ENCODE measurements at regions not wholly inside any gene's neighbourhood (a gene's known extent, or its start where the extent isn't known, plus 50 kb on each side); places are given as distances from the start of the nearest gene placed in this dataset.

DNA sequence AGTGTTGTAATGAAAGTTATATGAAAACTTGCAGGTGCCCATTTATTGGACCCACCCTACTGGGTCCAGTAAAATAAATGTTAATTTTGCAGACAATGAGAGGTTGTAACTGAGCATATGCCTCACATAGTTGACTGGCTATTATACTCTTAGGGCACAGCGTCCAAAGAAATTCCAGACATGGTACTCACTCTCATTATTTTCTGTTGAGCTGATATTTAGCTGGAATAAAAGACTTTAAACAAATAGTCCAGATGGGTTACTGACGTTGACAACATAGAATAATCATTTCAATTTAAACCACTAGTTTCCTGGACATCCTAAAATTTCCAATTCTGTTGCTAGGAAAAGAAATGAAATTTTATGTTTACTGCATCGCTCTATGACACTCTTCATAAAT is 174.5 kb downstream of the ZNF365 start:
- no peak overlapping the region for H3K4me3 ChIP-seq (ENCODE audit: low read depth in 2 of 2, low read length in 1 of 2)
- H3K9me2 ChIP-seq = no peaks in the 10 kb centered on the region
- H3K27ac ChIP-seq (ENCODE audit: low read depth in 2 of 2, low read length in 1 of 2) = no peak overlapping the region
- ChIA-PET CTCF (no interaction called here), POLR2A (no interaction called here)
- no peak for TF ChIP-seq RCOR1 (IDR thresholded peaks at IDR 0.05; ENCODE audit: low read length)
- no peak for TF ChIP-seq IRF3 (IDR thresholded peaks at IDR 0.05; ENCODE audit: low read depth, low read length)
- TF ChIP-seq, protein P1, sequence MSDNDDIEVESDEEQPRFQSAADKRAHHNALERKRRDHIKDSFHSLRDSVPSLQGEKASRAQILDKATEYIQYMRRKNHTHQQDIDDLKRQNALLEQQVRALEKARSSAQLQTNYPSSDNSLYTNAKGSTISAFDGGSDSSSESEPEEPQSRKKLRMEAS (IDR thresholded peaks at IDR 0.05; ENCODE audit: low read depth) = no peak
- no peak for TF ChIP-seq MEF2A (IDR thresholded peaks at IDR 0.05; ENCODE audit: borderline replicate concordance, low read depth)
- TF ChIP-seq FOXJ3 (CRISPR knock-in tag; IDR thresholded peaks at IDR 0.05) = no peak
- TF ChIP-seq EZH2phosphoT487 (IDR thresholded peaks at IDR 0.05; ENCODE audit: borderline replicate concordance, low read depth) = no peak
- TF ChIP-seq CHD2 (IDR thresholded peaks at IDR 0.05; ENCODE audit: low read length, partially characterized antibody) = no peak
- TF ChIP-seq, protein P2, sequence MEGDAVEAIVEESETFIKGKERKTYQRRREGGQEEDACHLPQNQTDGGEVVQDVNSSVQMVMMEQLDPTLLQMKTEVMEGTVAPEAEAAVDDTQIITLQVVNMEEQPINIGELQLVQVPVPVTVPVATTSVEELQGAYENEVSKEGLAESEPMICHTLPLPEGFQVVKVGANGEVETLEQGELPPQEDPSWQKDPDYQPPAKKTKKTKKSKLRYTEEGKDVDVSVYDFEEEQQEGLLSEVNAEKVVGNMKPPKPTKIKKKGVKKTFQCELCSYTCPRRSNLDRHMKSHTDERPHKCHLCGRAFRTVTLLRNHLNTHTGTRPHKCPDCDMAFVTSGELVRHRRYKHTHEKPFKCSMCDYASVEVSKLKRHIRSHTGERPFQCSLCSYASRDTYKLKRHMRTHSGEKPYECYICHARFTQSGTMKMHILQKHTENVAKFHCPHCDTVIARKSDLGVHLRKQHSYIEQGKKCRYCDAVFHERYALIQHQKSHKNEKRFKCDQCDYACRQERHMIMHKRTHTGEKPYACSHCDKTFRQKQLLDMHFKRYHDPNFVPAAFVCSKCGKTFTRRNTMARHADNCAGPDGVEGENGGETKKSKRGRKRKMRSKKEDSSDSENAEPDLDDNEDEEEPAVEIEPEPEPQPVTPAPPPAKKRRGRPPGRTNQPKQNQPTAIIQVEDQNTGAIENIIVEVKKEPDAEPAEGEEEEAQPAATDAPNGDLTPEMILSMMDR (IDR thresholded peaks at IDR 0.05) = no peak
- TF ChIP-seq JUND (IDR thresholded peaks at IDR 0.05) = no peak
- no peak for TF ChIP-seq GATA2 (CRISPR knock-in tag; IDR thresholded peaks at IDR 0.05)
- no peak for TF ChIP-seq POLR2AphosphoS5 (IDR thresholded peaks at IDR 0.05; ENCODE audit: low read depth, low read length)
- no peak for TF ChIP-seq RAD21 (IDR thresholded peaks at IDR 0.05; ENCODE audit: low read length)
- no peak for TF ChIP-seq SMC3 (IDR thresholded peaks at IDR 0.05; ENCODE audit: low read depth, low read length)
- no peak for TF ChIP-seq SIN3A (IDR thresholded peaks at IDR 0.05; ENCODE audit: borderline replicate concordance, low read depth, low read length)
- TF ChIP-seq TAF1 (IDR thresholded peaks at IDR 0.05; ENCODE audit: borderline replicate concordance, low read depth, low read length) = no peak
- no peaks in the 10 kb centered on the region for H3F3A ChIP-seq (replicated peaks; ENCODE audit: insufficient read depth)
- H3K79me2 ChIP-seq (ENCODE audit: insufficient read depth) = no peaks in the 10 kb centered on the region
- H3K4me2 ChIP-seq = no peak overlapping the region
- no peak for DNase-seq
- no peaks in the 10 kb centered on the region for H4K20me1 ChIP-seq (ENCODE audit: insufficient read depth)
- no peak overlapping the region for H3K9ac ChIP-seq
- H3K9me3 ChIP-seq = no peaks in the 10 kb centered on the region
- no peaks in the 10 kb centered on the region for H3K4me1 ChIP-seq (ENCODE audit: control insufficient read depth in 1 of 2, insufficient read depth in 2 of 2, low read depth in 1 of 2, low read length in 1 of 2)
- no peaks in the 10 kb centered on the region for H3K36me3 ChIP-seq (replicated peaks in 1 of 2; ENCODE audit: control insufficient read depth in 1 of 2, insufficient read depth in 2 of 2, low read length in 1 of 2)
- 43% methylated on average over 3 of the region's 3 CpGs for WGBS (ENCODE audit: low lambda C conversion rate)
- no peaks in the 10 kb centered on the region for H3K27me3 ChIP-seq (ENCODE audit: insufficient read depth)
- no peak overlapping the region for H2AFZ ChIP-seq (ENCODE audit: low read depth)

GRCh38 chr10:62550173-62550572 is 176.0 kb downstream of the ZNF365 start:
- no peaks in the 10 kb centered on the region for H4K20me1 ChIP-seq (ENCODE audit: insufficient read depth)
- no peak overlapping the region for H3K27ac ChIP-seq (ENCODE audit: low read depth in 2 of 2, low read length in 1 of 2)
- no peaks in the 10 kb centered on the region for H3K9me3 ChIP-seq
- H3K4me1 ChIP-seq (ENCODE audit: control insufficient read depth in 1 of 2, insufficient read depth in 2 of 2, low read depth in 1 of 2, low read length in 1 of 2) = no peaks in the 10 kb centered on the region; a peak in 1 of 4 replicates
- POLR2A ChIA-PET = no interaction called here
- no peak overlapping the region for H2AFZ ChIP-seq (ENCODE audit: low read depth)
- no peaks in the 10 kb centered on the region for H3K36me3 ChIP-seq (replicated peaks in 1 of 2; ENCODE audit: control insufficient read depth in 1 of 2, insufficient read depth in 2 of 2, low read length in 1 of 2)
- H3K4me2 ChIP-seq = no peak overlapping the region
- H3K4me3 ChIP-seq (ENCODE audit: low read depth in 2 of 2, low read length in 1 of 2) = no peak overlapping the region
- WGBS (ENCODE audit: low lambda C conversion rate) = 63% methylated on average over 1 of the region's 1 CpG
- no peaks in the 10 kb centered on the region for H3K9me2 ChIP-seq
- H3K9ac ChIP-seq = no peak overlapping the region
- H3K79me2 ChIP-seq (ENCODE audit: insufficient read depth) = no peaks in the 10 kb centered on the region
- CTCF ChIA-PET = no interaction called here
- no peak for DNase-seq
- H3F3A ChIP-seq (replicated peaks; ENCODE audit: insufficient read depth) = no peaks in the 10 kb centered on the region
- H3K27me3 ChIP-seq (ENCODE audit: insufficient read depth) = no peaks in the 10 kb centered on the region
- no peak for TF ChIP-seq RXRA (IDR thresholded peaks at IDR 0.05; ENCODE audit: borderline replicate concordance, low read depth)
- no peak for TF ChIP-seq NRF1 (IDR thresholded peaks at IDR 0.05; ENCODE audit: low read depth, low read length)
- no peak for TF ChIP-seq ELF1 (IDR thresholded peaks at IDR 0.05)
- TF ChIP-seq, protein P2 (IDR thresholded peaks at IDR 0.05) = no peak
- TF ChIP-seq, protein P3, sequence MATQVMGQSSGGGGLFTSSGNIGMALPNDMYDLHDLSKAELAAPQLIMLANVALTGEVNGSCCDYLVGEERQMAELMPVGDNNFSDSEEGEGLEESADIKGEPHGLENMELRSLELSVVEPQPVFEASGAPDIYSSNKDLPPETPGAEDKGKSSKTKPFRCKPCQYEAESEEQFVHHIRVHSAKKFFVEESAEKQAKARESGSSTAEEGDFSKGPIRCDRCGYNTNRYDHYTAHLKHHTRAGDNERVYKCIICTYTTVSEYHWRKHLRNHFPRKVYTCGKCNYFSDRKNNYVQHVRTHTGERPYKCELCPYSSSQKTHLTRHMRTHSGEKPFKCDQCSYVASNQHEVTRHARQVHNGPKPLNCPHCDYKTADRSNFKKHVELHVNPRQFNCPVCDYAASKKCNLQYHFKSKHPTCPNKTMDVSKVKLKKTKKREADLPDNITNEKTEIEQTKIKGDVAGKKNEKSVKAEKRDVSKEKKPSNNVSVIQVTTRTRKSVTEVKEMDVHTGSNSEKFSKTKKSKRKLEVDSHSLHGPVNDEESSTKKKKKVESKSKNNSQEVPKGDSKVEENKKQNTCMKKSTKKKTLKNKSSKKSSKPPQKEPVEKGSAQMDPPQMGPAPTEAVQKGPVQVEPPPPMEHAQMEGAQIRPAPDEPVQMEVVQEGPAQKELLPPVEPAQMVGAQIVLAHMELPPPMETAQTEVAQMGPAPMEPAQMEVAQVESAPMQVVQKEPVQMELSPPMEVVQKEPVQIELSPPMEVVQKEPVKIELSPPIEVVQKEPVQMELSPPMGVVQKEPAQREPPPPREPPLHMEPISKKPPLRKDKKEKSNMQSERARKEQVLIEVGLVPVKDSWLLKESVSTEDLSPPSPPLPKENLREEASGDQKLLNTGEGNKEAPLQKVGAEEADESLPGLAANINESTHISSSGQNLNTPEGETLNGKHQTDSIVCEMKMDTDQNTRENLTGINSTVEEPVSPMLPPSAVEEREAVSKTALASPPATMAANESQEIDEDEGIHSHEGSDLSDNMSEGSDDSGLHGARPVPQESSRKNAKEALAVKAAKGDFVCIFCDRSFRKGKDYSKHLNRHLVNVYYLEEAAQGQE (IDR thresholded peaks at IDR 0.05; ENCODE audit: low read depth, low read length) = no peak
- TF ChIP-seq TEAD4 (IDR thresholded peaks at IDR 0.05; ENCODE audit: borderline replicate concordance, insufficient read depth) = no peak
- TF ChIP-seq RCOR1 (IDR thresholded peaks at IDR 0.05; ENCODE audit: low read length) = no peak
- TF ChIP-seq FOXJ3 (CRISPR knock-in tag; IDR thresholded peaks at IDR 0.05) = no peak

Measured in SK-N-SH (cell line).